Vagina (tissue), 2 donors: ENCODE measurements at regions not wholly inside any gene's neighbourhood (a gene's known extent, or its start where the extent isn't known, plus 50 kb on each side); places are given as distances from the start of the nearest gene placed in this dataset. TPM values are rescaled to one million over a fixed set of nuclear protein-coding genes. Genes with fewer than 3 reads are reported as not detected.

ENCODE experiments used
- DNase-seq, 2 donors: peaks; one replicate each; pipeline ENCODE4 v3.0.0-alpha.2; 2017; ENCODE audit errors: extremely low spot score in 2 of 2
- H3K27ac ChIP-seq: fragments of 200-600 bp; sonication (generic); one replicate; pipeline ENCODE4 v1.5.1; 2019
- H3K27me3 ChIP-seq: fragments of 200-600 bp; sonication (generic); one replicate; pipeline ENCODE4 v1.5.1; 2019
- H3K36me3 ChIP-seq, 2 donors: fragments of 200-600 bp; sonication (generic); one replicate each; pipeline ENCODE4 v1.5.1; 2017 to 2019
- H3K4me1 ChIP-seq: fragments of 200-600 bp; sonication (generic); one replicate; pipeline ENCODE4 v1.5.1; 2019
- H3K4me3 ChIP-seq, 2 donors: fragments of 200-600 bp; sonication (generic); 1 replicate in 1 of 2; 2 replicates in 1 of 2; pipeline ENCODE4 v1.5.1; 2016 to 2019
- H3K9me3 ChIP-seq: fragments of 200-600 bp; sonication (generic); one replicate; pipeline ENCODE4 v1.5.1; 2019
- CTCF ChIP-seq, 3 experiments: fragments of 450-650 bp in 2 of 3; fragments of 200-600 bp in 1 of 3; sonication (generic) in 1 of 3; IDR thresholded peaks; one replicate each; pipeline ENCODE4 v1.5.1; 2017 to 2019; ENCODE audit warnings: antibody characterized with exemption in 3 of 3, mild to moderate bottlenecking in 2 of 3, moderate library complexity in 2 of 3
- POLR2A ChIP-seq, 2 donors: fragments of 450-650 bp; IDR thresholded peaks; one replicate each; pipeline ENCODE4 v1.6.1; 2017; ENCODE audit warnings: antibody characterized with exemption in 2 of 2, mild to moderate bottlenecking in 2 of 2, moderate library complexity in 2 of 2
- POLR2AphosphoS5 ChIP-seq, 2 donors: sonication (generic); formaldehyde crosslinking; IDR thresholded peaks; one replicate each; pipeline ENCODE4 v1.9.0; 2017; ENCODE audit warnings: antibody characterized with exemption in 2 of 2, mild to moderate bottlenecking in 2 of 2, low read depth in 1 of 2; ENCODE audit not compliant: insufficient read depth in 1 of 2
- intact Hi-C: fragments of 100-400 bp; cut with DNase I; formaldehyde crosslinking; loops from one replicate; pipeline ENCODE4 v1.15.1; 2023
- small RNA-seq: library from RNA; depleted of rRNA; stranded (forward); fragments of <200 nt; gene quantifications from one replicate; pipeline ENCODE3, GENCODE V24; 2016

- Histone ChIP-seq H3K36me3 (no peaks in the 10 kb centered on the region), H3K4me1 (peaks cover under 1% of the 10 kb centered on the region), H3K27me3 (no peaks in the 10 kb centered on the region), H3K9me3 (no peaks in the 10 kb centered on the region), H3K4me3 (no peak overlapping the region), H3K27ac (no peak overlapping the region)
- intact Hi-C loops, result no loop called here
- no peak for DNase-seq
- TF ChIP-seq POLR2AphosphoS5 (IDR thresholded peaks at IDR 0.05; ENCODE audit: insufficient read depth in 1 of 2, low read depth in 1 of 2), result no peak
- TF ChIP-seq POLR2A (IDR thresholded peaks at IDR 0.05), result no peak
- TF ChIP-seq CTCF (IDR thresholded peaks at IDR 0.05), result no peak
Measured at GRCh38 chr14:38150075-38150474, 57.6 kb upstream of the SSTR1 start.

Small RNAs in the stretch of these regions (small RNA-seq; reads per million reads assigned to genes)
- gene RF00406 (0.60 reads per million), gene RNU6-1277P (not detected)
